Left renal pelvis (tissue), 4 donors: ENCODE measurements at regions not wholly inside any gene's neighbourhood (a gene's known extent, or its start where the extent isn't known, plus 50 kb on each side); places are given as distances from the start of the nearest gene placed in this dataset.

Source experiments
- DNase-seq, 4 donors: peaks; one replicate each; pipeline ENCODE4 v3.0.0-alpha.2; 2013; ENCODE audit warnings: low read depth in 4 of 4, low spot score in 3 of 4

DNA sequence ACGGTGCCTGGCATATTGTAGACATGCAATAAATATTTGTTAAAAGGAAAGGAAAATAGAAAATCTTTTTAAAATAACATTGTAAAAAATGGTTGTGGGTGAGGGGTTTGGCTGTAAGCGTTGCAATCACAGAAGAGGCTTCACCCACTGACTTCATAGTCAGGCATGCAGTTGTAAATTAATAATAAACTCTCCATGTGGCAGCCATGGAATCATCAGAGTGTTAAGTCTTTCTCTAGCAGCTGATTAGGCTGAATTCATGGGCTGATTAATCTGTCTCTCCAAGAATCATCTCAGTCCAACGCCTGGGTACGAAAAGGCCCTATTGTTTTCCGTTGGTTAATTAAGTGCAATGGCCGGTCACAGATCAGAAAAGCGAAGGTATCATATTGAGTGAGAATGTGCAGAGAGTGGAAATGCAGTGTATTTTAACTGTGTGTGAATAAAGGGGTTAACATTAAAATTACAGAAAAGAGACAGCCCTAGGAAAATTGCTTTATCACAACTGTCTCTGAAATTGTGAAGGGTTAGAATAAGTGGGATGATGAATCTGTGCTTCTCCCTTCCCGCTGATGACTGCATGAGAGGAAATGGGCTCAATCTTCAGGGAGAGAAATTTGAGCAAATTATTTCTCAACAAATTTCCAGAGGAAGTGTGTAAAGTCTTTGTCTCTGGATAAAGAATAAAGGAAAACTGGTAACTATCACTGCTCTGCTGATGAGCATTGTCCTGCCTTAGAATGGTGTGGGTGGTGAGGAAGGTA is 269.0 kb downstream of the FAM76B start:
- no peak for DNase-seq

DNA sequence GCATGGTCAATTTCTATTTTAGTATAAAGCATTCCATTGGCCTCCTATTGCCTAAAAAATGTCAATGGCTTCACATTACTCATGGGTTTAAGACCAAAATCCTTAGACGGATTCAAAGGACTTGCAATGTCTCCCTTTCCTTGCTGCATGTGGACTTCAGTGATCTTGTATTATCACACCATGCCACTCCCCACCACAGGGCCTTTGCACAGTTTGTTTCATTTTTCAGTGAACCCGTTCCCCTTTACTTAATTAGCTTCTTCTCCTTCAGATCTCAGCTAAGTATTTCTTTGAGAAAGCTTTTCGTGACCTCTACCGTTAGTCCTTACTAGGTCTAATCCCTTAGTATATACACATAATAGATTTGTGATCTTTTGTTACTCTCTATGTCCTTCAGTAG is 269.7 kb downstream of the FAM76B start:
- DNase-seq, result no peak

DNA sequence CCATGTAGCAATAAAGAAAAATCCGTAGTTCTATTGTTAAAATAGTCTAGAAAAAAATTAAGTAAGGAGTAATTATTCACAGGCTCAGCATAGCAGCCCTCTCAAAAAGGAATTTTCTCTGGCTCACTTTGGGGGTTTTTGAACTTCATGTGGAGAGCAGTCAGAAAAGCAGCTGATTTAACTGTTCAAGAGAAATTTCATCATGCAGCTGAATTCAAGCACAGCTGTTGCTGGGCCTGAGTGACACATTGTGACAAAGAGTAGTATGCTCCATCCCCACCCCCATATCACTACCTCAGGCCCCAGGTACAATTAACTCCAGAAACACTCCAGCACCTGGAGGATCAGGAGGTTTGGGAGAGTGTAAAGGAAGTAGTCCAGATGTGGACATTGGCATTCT is 272.1 kb downstream of the FAM76B start:
- DNase-seq, result no peak

DNA sequence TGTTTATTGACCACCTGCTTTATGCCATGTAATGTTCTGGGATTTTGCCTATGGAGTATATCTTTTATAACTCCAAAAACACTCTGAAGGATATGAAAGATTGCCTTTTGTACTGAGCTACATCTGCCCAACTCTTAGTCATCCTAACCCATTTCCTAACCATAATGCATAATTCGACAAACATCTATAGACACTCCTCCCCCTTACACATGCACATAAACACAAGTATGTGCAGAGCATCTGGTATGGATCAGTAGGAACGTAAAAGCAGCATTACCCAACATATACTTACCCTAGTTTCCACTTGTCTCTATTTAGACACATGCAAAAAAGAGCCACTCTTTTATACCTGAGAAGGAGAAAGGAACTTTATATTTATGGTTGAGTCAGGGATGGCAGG is 272.8 kb downstream of the FAM76B start:
- DNase-seq, result no peak

DNA sequence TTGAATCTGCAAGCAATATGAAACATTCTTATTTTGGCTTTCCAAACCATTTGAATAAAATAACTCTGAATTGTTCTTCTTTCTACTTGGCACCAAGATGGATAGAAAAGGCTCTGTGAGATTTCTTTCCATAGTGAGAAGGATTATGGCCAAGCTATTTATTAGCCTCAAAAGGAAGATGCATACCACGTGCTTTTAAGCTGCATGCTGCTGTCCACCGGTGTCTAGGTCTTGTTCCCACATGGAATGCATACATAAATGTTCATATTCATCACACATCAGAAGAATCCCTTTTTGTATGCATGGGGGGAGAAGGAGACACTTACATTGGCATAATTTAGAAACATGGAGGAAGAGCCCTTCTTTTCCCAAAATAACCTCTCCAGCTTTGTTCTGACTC is 273.4 kb downstream of the FAM76B start:
- no peak for DNase-seq

DNA sequence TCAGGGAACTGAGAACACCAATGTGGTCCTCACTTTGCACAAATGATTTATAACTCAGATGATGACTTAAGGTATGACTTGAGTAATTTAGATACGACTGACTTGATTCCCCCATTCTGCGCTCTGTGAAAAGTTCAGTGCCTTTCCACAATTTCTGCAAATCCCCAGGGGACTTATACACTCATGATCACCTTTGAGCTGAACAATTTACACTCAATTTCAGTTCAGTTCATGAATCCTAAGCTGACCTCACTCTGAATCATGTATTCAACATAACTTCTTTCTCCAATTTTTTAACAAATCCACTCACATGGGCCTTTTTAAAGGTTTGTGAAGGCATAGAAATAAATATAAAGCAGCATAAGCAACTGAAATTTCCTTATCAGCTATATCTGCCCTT is 274.2 kb downstream of the FAM76B start:
- DNase-seq, result no peak

DNA sequence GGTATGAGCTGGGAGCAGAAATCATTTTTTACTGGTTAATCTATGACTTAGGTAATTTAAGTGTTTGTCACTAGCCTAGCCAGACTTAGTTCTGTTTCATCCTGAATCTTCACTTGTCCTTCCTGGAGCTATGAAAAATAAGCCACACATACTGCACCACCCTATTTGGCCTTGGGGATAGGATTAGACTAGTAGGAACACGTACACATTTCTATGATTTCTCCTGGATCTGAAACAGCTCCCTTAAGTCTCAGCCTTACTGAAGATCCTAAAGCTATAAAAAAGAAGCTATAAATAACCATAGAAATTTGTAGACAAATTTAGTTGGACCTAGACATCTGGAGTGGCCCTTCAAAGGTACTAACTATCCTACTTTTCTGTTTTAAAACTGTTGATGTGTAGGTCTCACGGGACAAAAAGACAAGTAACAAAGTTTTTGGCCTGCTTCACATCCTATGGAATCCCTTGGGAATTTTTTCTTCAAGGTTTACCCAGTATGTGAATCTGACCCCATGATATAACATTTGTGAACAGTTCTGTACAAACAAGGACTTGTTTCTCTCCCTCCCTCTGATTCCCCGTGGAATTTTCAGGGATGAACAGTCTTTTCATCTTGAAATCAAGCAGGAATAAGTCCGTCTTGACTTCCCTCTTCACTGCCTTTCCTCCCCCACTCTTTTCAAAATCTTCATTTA is 275.0 kb downstream of the FAM76B start:
- no peak for DNase-seq

DNA sequence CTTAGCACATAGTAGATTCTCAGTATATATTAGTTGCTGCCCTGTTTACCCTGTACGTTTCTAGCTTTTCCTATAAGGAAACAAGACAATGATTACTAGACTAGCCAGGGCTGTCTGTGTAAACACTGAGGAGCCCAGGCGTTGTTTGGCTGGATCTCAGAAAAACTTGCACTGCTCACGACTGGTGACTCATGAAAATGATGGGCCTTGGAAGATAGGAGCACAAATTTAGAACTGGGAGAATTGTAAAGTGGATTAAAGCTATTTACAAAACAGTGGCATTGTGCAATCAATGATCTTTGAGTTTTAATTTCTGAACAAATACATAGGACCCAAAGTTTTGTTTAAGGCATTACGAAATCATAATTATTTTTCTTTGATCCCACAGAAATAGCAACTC is 276.9 kb downstream of the FAM76B start:
- DNase-seq, result no peak

DNA sequence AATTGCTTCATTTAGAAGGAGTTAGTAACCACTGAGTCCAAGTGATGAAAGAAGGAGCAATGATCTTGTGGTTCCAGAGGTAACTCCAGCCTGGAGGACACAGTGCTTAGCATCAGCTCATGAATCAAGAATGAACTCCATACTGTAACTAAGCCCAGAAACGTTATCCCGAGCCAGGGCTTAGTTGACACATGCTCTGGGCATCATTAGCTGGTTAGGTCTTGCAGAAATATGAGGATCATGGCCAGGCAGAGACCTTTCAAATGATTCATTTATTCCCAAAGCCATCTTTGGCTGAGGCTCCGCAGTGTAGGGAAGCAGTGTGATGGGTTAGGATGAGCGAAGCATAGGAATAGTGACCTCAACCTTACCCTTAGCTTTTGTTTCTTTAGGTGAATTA is 277.4 kb downstream of the FAM76B start:
- DNase-seq, result no peak

DNA sequence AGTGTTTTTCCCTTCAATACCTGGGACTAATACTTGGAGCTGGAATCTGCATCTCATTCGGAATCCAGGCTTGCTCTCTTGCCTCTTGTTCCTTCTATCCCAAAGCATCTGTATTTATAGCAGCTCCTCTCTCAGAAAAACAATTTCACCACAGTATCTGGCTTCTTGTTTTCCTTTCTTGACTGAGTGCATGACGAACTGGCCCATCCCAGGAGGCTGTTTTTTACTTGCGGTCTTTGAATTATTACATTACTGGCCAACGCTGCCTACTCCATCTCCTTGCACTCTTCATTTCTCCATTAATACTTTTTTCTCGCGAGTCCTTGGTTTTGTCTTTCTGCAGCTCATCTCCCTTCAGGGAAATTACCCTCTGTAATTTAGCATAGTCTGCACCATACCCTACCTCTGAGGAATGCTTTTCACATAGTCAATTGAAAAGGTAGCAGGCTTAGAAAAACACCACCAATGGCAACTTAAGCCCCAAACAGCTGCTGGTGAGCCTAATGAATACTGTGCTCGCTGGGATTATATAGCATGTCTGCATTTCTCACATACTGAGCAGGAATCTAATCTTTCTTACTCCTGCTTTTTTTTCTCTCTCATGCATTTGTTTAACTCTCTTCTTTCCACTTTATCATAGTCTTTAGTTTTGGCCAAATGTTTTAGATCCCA is 277.4 kb upstream of the SESN3 start:
- DNase-seq, result no peak

DNA sequence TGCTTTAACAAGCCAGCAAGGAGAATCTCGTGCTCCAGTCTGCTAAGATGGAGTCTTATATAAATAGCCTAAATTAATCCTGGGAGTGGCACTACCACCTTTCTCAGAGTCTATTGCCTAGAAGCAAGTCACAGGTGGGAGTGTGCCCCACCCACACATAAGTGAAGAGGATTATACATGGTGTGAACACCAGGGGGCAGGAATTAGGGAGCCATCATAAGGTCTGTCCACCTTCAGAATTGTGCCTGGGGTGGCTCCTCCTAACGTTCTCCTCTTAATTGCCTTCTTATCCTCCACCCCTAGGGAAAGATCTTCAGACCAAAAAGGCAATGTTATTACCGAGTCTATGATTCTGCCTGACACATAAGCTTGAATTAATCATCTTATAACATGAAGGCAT is 276.8 kb upstream of the SESN3 start:
- no peak for DNase-seq

DNA sequence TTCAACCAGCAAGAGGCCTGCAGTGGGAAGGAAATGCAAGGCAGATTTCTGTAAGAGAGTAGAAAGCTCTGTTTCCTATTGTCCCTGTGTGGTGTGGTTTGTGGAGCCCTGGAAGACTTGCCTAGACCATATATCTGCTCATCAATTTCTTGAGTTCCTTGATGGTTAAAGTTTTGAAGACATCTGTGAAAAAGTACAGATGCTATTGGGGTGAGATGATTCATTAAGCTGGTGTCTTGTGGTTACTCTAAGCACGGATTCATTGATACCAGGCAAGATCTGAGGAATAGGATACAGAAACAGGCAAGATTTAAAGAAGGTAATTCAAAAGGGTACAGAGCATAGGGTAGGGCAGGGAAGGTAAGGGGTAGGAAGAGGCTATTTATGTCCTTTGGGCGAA is 275.8 kb upstream of the SESN3 start:
- no peak for DNase-seq

DNA sequence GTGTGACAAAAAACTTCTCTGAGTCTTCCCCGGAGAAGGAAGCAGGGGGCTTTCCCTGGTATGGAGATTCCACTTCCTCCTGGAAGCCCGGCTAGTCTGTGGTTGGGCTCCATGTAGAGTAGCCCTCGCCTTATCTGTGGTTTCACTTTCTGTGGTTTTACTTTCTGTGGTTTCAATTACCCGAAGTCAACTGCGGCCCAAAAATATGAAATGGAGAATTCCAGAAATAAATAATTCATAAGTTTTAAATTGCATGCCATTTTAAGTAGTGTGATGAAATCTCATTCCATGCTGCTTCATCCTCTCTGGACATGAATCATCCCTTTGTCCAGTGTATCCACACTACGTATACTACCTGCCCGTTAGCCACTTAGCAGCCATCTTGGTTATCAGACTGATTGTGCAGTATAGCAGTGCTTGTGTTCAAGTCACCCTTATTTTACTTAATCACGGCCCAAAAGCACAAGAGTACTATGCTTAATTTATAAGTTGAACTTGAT is 275.0 kb upstream of the SESN3 start:
- DNase-seq, result no peak

DNA sequence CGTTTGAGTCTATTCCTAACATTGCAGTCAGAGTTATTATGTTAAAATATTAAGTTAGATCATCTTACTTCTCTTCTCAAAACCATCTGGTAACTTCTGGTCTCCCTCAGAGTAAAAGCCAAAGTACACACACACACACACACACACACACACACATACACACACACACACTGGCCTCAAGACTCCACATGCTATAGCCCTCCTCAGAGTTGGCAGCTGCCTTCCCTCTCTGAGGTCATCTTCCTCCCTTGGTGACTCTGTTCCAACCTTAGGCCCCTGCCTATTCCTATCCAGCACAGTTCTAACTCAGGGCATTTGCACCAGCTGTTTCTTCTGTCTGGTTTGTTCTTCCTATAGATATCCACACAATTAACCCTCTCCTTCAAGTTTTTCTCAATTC is 272.0 kb upstream of the SESN3 start:
- no peak for DNase-seq

DNA sequence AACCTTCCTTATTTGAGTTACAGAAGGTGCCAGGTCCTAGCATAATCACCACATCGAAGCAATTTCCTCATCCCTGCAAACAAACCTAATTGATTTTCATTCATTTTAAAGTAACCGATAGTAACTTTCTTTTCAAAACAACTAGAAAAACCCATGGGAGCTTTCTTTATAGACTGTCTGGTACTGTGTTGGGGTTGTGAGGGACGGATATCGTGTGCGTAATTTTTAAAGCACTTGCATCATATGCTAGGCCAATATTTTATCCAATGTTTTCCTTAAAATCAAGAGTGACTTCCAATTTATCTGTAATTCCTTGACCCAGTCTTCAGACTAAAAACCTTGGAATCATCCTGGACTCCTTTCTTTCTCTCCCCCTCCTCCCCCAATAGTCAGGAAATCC is 271.5 kb upstream of the SESN3 start:
- no peak for DNase-seq

DNA sequence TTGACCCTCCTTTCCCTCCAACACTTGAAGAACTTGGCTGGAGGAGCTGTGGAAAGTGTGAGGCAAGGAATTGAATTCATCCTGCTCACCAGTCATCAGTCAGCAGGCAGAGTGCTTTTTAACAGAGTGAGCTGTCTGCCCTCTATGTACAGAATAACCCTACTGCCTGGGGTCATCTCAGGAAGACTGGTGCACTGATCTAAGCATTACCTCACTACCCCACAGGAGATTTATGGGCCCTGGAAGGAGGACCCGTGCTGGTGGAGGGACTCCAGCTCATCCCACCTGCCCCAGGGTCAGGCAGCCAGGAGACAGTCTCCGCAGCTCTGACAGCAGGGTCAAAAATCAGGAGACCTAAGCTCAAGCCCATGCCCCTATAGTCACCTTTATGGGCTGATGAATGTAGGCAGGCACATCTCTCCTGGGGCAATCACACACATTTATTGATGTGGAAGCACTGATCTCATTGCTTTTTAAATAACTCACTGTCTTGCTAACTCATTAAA is 270.8 kb upstream of the SESN3 start:
- no peak for DNase-seq

DNA sequence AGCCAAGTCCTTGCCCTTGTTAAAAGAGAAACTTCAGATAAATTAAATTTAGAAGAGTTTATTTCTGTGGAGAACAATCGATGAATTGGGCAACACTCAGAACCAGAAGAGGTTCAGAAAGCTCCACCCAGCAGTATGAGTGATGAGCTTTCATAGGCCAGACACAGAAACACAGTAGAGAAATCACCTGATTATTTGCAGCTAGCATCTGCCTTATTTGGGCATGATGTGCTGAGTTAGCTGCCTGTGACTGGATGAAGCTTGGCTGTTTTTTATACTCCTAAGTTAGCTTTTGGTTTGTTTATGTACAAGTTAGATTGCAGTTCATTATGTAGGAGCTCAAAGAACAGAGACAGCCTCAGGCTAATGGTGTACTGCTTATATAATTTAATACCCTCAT is 269.5 kb upstream of the SESN3 start:
- no peak for DNase-seq

DNA sequence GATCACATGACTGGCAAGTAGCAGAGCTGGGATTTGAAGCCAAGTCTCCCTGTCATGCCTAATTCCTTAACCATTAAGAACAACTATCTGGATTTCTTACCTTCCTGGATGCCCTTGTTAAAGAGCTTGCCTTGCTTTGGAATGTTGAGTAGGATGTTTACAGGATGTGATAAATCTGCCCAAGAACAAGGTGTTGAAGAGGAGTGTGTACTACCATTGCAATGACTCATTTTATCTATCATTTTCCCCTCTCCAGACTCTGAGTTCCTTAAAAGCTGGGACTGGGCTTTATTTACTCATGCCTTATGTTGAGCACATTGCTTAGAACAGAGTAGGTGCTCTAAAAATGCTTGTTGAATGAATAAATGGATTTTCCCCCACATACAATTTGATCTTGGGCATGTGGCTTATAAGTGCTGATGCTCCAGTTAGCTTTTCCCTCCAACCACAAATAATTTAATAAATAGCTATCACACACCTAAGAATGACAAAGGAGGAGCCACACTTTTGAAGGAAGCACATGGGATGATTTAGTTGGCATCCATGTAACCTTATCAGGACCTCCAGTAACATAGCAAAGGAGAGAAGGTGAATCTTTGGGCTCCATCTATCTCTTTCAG is 268.6 kb upstream of the SESN3 start:
- DNase-seq, result no peak

DNA sequence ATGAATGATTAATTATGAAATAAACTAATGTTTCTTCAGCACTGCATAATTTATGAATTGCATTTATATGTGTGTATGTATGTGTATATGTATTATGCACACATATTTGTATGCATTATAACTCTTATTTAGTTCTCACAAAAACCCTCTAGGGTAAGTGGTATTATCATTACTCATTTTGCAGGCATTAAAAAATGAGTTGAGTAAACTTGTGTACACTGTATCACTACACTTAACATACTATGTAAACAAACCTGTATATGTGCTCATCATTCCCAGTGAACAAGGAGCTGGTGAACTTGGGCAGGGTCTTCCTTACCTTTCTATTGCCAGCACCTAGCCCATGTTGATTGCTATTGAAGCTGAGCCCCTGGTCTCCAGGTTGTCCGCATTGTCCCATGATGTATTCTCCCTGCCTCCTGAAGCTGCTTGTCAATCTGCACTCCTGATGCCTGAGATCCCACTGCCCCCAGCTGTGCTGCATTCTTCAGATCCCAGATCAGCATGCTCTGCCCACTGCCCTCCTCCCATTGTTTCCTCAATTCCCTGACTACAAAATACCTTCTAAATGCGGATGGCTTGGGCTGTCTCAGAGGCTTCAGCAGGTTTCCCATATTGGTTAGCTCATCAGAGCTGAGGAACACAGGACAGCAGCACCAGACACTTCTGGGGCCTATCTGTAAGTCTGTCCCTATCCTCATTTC is 267.9 kb upstream of the SESN3 start:
- no peak for DNase-seq

DNA sequence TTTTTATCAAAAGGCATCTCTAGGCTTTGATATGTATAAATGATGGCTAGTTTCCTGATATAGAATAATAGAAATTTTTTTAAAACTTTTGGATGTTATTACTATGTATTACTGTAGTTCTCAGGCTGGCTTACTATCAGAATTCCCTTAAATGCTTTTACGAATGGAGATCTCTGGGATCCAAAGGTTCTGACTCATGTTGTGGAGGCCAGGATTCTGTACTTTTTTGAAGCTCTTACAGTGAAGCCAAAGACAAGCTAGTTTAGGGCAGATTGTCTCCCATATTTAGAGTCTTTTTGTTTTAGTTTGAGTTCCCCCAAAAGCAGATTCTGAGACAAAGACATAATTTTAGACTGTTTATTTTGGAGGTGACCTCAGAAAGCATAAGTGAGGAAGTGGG is 265.9 kb upstream of the SESN3 start:
- DNase-seq, result no peak

DNA sequence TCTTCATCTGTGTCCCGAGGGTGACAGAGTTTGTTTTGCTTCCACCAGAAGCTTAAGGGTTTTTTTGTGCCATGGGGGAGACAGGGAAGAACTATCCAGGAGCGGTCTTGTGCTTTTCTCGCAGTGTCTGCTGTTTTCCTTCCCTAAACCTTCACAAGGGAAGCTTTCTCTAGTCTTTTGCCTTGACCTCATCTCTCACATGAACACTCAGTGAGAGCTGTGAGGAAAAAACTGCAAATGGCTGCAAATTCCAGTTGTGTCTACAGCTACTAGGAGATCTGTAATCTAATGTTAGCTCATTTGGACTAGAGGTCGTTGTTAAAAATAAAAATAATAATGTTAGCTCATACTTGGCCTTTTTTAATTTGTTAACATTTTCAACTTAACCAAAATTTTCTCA is 264.7 kb upstream of the SESN3 start:
- DNase-seq, result no peak
